ENCODE measurements at regions not wholly inside any gene's neighbourhood (a gene's known extent, or its start where the extent isn't known, plus 50 kb on each side); places are given as distances from the start of the nearest gene placed in this dataset. TPM values are rescaled to one million over a fixed set of nuclear protein-coding genes. Genes with fewer than 3 reads are reported as not detected.

Small RNAs in the stretch of these regions (small RNA-seq; reads per million reads assigned to genes)
- gene AL158209.2 (ENCODE audit: insufficient read depth) (not detected), gene RF00017 (ENCODE audit: insufficient read depth) (not detected), gene RNU6-15P (ENCODE audit: insufficient read depth) (not detected)
